ENCODE measurements at regions not wholly inside any gene's neighbourhood (a gene's known extent, or its start where the extent isn't known, plus 50 kb on each side); places are given as distances from the start of the nearest gene placed in this dataset.

GRCh38 chr2:67658820-67659219 lies 261.7 kb downstream of the ETAA1 start:
- DNase-seq (ENCODE audit: low read depth in 2 of 2) = no peak
- H3K4me3 ChIP-seq (replicated peaks in 1 of 2; ENCODE audit: low read depth in 2 of 2, low read length in 2 of 2) = no peak overlapping the region
- TF ChIP-seq CTCF (IDR thresholded peaks at IDR 0.05; ENCODE audit: low read depth, low read length) = no peak

- no peak for TF ChIP-seq CTCF (IDR thresholded peaks at IDR 0.05; ENCODE audit: low read depth, low read length)
Observed at GRCh38 chr2:67660015-67660602, 263.0 kb downstream of the ETAA1 start.

GRCh38 chr2:67660871-67661270 lies 263.7 kb downstream of the ETAA1 start:
- peak in 1 of 2 donors; percentile 30 for DNase-seq (ENCODE audit: low read depth in 2 of 2)
- TF ChIP-seq CTCF (IDR thresholded peaks at IDR 0.05; ENCODE audit: low read depth, low read length) = no peak
- H3K4me3 ChIP-seq (replicated peaks in 1 of 2; ENCODE audit: low read depth in 2 of 2, low read length in 2 of 2) = no peak overlapping the region

More at GRCh38 chr2:67660015-67660602, 263.0 kb downstream of the ETAA1 start:
- no peak overlapping the region for H3K4me3 ChIP-seq (replicated peaks in 1 of 2; ENCODE audit: low read depth in 2 of 2, low read length in 2 of 2)
- DNase-seq (ENCODE audit: low read depth in 2 of 2) = no peak

- no peak for DNase-seq (ENCODE audit: low read depth in 2 of 2)
- no peak for TF ChIP-seq CTCF (IDR thresholded peaks at IDR 0.05; ENCODE audit: low read depth, low read length)
- no peak overlapping the region for H3K4me3 ChIP-seq (replicated peaks in 1 of 2; ENCODE audit: low read depth in 2 of 2, low read length in 2 of 2)
Observed at GRCh38 chr2:67662222-67662621, 265.1 kb downstream of the ETAA1 start.

GRCh38 chr2:67663776-67664175 lies 266.6 kb downstream of the ETAA1 start:
- no peak overlapping the region for H3K4me3 ChIP-seq (replicated peaks in 1 of 2; ENCODE audit: low read depth in 2 of 2, low read length in 2 of 2)
- TF ChIP-seq CTCF (IDR thresholded peaks at IDR 0.05; ENCODE audit: low read depth, low read length) = no peak
- peak in 1 of 2 donors; percentile 14 for DNase-seq (ENCODE audit: low read depth in 2 of 2)

- DNase-seq (ENCODE audit: low read depth in 2 of 2) = no peak
- H3K4me3 ChIP-seq (replicated peaks in 1 of 2; ENCODE audit: low read depth in 2 of 2, low read length in 2 of 2) = no peak overlapping the region
- no peak for TF ChIP-seq CTCF (IDR thresholded peaks at IDR 0.05; ENCODE audit: low read depth, low read length)
Observed at GRCh38 chr2:67666386-67667053, 269.4 kb downstream of the ETAA1 start.

Data from cardiac fibroblast (primary cell).